OCI-LY3 (cell line): ENCODE measurements at regions not wholly inside any gene's neighbourhood (a gene's known extent, or its start where the extent isn't known, plus 50 kb on each side); places are given as distances from the start of the nearest gene placed in this dataset.

Experiments
- H2AFZ ChIP-seq: fragments of 200-600, 300-600 bp; shearing (Covaris generic); 2 replicates; pipeline ENCODE4 v1.6.0; 2014; ENCODE audit warnings: antibody characterized with exemption, low read depth, low read length
- H3K27ac ChIP-seq: fragments of 200-600, 300-600 bp; sonication (generic); 2 replicates; pipeline ENCODE4 v1.5.1; 2014; ENCODE audit warnings: mild to moderate bottlenecking, low read length, moderate library complexity, mixed read lengths
- H3K27me3 ChIP-seq: fragments of 200-600, 300-600 bp; sonication (generic); 2 replicates; pipeline ENCODE4 v1.6.1; 2014; ENCODE audit warnings: low read depth, low read length, mixed read lengths
- H3K36me3 ChIP-seq: fragments of 200-600, 300-600 bp; sonication (generic); replicated peaks from 2 replicates; pipeline ENCODE3; 2014; ENCODE audit warnings: low read depth, low read length, mixed read lengths
- H3K4me1 ChIP-seq: fragments of 300-600, 200-600 bp; sonication (generic); 2 replicates; pipeline ENCODE4 v1.6.1; 2014; ENCODE audit warnings: low read length, mixed read lengths
- H3K4me2 ChIP-seq: fragments of 200-600, 300-600 bp; sonication (generic); 2 replicates; pipeline ENCODE4 v1.6.1; 2014; ENCODE audit warnings: low read length, mixed read lengths
- H3K4me3 ChIP-seq: fragments of 300-600, 200-600 bp; sonication (generic); 2 replicates; pipeline ENCODE4 v1.5.1; 2014; ENCODE audit warnings: antibody characterized with exemption, mild to moderate bottlenecking, low read length, moderate library complexity
- H3K79me2 ChIP-seq: fragments of 300-600, 200-600 bp; shearing (Covaris generic); 2 replicates; pipeline ENCODE4 v1.6.1; 2014; ENCODE audit warnings: mild to moderate bottlenecking, low read length, mixed read lengths
- H3K9ac ChIP-seq: fragments of 300-600, 200-600 bp; shearing (Covaris generic); 2 replicates; pipeline ENCODE4 v1.6.0; 2014; ENCODE audit warnings: mild to moderate bottlenecking, low read length, moderate library complexity
- H3K9me3 ChIP-seq: fragments of 200-600, 300-600 bp; shearing (Covaris generic); 2 replicates; pipeline ENCODE4 v1.6.1; 2014; ENCODE audit warnings: low read length, mixed read lengths; ENCODE audit not compliant: insufficient read depth
- H4K20me1 ChIP-seq: fragments of 200-600, 300-600 bp; sonication (generic); 2 replicates; pipeline ENCODE4 v1.6.1; 2016; ENCODE audit warnings: low read length, mixed read lengths; ENCODE audit not compliant: insufficient read depth
- EZH2phosphoT487 ChIP-seq: fragments of 200-600 bp; shearing (Covaris generic); IDR thresholded peaks from 2 replicates; pipeline ENCODE4 v1.6.1; 2018; ENCODE audit warnings: antibody characterized with exemption, mixed run types, low read depth
- TF ChIP-seq, protein P1 (sequence below): fragments of 200-600, 300-600 bp; sonication (generic); IDR thresholded peaks from 2 replicates; pipeline ENCODE4 v1.5.1; 2014; ENCODE audit warnings: antibody characterized with exemption, low read length, low read depth

DNA sequence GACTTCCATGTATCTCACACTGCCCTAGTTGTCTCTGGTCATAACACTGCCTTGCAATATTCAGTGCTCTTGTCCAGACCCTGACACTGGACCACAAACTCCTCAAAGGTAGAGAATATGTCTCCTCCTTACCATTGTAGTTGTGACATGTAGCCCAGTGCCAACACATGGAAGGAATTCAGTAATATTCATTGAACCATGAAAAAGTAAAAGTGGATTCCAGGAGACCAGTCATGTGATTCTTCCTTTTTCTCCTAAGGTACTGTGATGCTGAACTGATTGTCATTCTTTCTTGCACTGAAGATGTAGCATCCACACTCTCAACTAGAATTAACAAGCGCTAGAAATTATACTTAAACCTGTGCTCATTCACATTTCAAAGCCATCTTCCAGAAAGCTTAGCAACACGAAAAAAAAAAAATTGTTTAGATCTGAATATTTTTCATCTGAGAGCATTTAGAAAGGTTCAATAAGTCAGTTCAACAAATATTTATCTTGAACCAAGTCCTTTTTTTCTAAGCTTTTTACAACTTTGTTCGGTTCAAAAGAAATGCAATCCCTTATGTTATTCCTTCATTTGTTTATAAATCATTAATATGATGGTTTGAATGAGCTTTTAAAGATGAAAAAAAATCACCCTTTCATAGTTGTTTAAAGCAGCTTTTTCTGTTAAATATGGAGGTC, 224.7 kb upstream of the BLID start:
- H2AFZ ChIP-seq: no peak overlapping the region
- no peaks in the 10 kb centered on the region for H4K20me1 ChIP-seq
- no peaks in the 10 kb centered on the region for H3K79me2 ChIP-seq
- no peak for TF ChIP-seq EZH2phosphoT487
- TF ChIP-seq, protein P1, sequence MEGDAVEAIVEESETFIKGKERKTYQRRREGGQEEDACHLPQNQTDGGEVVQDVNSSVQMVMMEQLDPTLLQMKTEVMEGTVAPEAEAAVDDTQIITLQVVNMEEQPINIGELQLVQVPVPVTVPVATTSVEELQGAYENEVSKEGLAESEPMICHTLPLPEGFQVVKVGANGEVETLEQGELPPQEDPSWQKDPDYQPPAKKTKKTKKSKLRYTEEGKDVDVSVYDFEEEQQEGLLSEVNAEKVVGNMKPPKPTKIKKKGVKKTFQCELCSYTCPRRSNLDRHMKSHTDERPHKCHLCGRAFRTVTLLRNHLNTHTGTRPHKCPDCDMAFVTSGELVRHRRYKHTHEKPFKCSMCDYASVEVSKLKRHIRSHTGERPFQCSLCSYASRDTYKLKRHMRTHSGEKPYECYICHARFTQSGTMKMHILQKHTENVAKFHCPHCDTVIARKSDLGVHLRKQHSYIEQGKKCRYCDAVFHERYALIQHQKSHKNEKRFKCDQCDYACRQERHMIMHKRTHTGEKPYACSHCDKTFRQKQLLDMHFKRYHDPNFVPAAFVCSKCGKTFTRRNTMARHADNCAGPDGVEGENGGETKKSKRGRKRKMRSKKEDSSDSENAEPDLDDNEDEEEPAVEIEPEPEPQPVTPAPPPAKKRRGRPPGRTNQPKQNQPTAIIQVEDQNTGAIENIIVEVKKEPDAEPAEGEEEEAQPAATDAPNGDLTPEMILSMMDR: no peak
- peaks cover 9% of the 10 kb centered on the region; the same call in 1 of the 2 replicates for H3K9me3 ChIP-seq
- H3K27ac ChIP-seq: no peak overlapping the region
- H3K9ac ChIP-seq: no peak overlapping the region
- H3K4me3 ChIP-seq: no peak overlapping the region
- no peaks in the 10 kb centered on the region for H3K27me3 ChIP-seq
- H3K36me3 ChIP-seq: peaks cover 9% of the 10 kb centered on the region
- peaks cover 10% of the 10 kb centered on the region for H3K4me1 ChIP-seq
- no peak overlapping the region for H3K4me2 ChIP-seq

DNA sequence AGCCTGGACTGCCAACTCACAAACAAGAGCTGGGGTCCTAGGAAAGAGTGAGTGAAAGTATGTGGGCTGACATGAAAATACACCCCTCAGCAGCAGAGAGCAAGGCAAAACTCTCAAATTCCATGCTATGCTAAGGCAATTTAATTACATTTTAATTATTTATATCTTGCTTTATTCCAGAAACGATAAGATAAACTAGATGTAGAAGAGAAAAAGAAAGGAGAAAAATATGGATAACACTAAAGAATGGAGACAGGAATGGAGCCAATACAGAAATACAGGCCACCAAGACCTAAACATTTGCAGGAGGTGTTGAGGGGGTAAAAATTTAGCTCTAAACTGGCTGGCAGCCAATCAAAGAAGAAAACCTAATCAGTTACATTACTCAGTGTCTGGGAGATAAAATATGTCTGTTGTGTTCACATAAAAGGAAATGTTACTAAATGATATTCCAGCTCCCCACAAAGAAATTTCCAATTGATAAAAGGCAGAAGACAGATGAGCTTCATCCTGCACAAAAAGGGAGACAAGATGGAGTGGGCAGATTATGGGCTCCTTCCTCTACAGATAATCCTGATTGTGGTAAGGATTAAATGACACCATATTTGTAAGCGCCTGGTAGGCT, 223.5 kb upstream of the BLID start:
- Histone ChIP-seq H3K9me3 (peaks cover 9% of the 10 kb centered on the region; the same call in 1 of the 2 replicates), H3K9ac (no peak overlapping the region), H4K20me1 (no peaks in the 10 kb centered on the region), H3K36me3 (peaks cover 9% of the 10 kb centered on the region), H2AFZ (no peak overlapping the region), H3K4me1 (peaks cover 10% of the 10 kb centered on the region), H3K4me3 (no peak overlapping the region), H3K27me3 (no peaks in the 10 kb centered on the region; the same call in 1 of the 2 replicates), H3K27ac (no peak overlapping the region), H3K79me2 (no peaks in the 10 kb centered on the region), H3K4me2 (no peak overlapping the region)
- TF ChIP-seq EZH2phosphoT487: no peak
- TF ChIP-seq, protein P1: no peak

DNA sequence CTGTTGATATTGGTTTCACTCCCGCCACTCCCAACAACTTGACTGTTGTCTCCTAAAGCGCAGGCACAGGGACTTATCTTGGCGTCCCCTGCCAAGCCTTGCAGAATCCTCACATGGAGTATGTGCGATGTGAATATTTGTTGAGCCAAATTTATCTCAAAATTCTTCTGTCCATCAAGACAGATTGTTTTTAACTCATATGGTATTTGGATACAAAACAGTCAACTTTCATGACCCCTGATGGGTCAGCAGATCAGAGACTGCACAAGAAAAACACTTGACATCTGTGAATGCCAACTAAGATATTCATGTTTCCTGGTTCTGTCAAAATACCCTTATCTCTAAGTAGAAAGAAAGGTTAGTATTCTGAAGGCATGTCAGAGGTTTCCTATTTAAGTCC, 221.7 kb upstream of the BLID start:
- H3K9me3 ChIP-seq: peaks cover 7% of the 10 kb centered on the region; the same call in 1 of the 2 replicates
- no peak for TF ChIP-seq EZH2phosphoT487
- TF ChIP-seq, protein P1: no peak
- no peak overlapping the region for H2AFZ ChIP-seq
- peaks cover 8% of the 10 kb centered on the region for H3K4me1 ChIP-seq
- H3K79me2 ChIP-seq: no peaks in the 10 kb centered on the region
- no peak overlapping the region for H3K4me3 ChIP-seq
- H3K27ac ChIP-seq: no peak overlapping the region
- peaks cover 7% of the 10 kb centered on the region for H3K36me3 ChIP-seq
- H3K4me2 ChIP-seq: no peak overlapping the region
- peaks cover 14% of the 10 kb centered on the region for H3K27me3 ChIP-seq
- H4K20me1 ChIP-seq: no peaks in the 10 kb centered on the region
- no peak overlapping the region for H3K9ac ChIP-seq

DNA sequence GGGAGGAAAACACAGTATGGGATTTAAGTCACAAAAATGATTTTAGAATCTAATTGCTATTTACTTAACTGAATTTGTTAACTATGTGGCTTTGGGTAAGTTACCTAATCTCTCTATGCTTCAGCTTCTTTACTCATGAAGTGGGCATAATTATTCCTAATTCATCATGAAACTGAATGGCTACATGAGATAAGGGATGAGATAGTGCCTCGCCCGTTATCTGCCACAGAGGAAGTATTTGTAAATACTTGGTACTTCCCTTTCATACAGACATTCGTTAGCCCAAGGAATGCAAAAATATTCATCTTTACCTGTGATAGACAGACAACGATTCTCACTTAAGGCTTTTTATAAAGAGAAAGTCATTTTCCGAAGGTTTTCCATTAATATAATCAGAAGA, 221.2 kb upstream of the BLID start:
- Histone ChIP-seq H3K4me1 (peaks cover 3% of the 10 kb centered on the region), H3K9ac (no peak overlapping the region), H3K36me3 (peaks cover 4% of the 10 kb centered on the region), H3K4me2 (no peak overlapping the region), H3K4me3 (no peak overlapping the region), H4K20me1 (no peaks in the 10 kb centered on the region), H3K9me3 (peaks cover 4% of the 10 kb centered on the region; the same call in 1 of the 2 replicates), H3K79me2 (no peaks in the 10 kb centered on the region), H2AFZ (no peak overlapping the region), H3K27ac (no peak overlapping the region), H3K27me3 (peaks cover 18% of the 10 kb centered on the region)
- no peak for TF ChIP-seq EZH2phosphoT487
- TF ChIP-seq, protein P1: no peak
